Limb (tissue), 2 donors: ENCODE measurements at regions not wholly inside any gene's neighbourhood (a gene's known extent, or its start where the extent isn't known, plus 50 kb on each side); places are given as distances from the start of the nearest gene placed in this dataset.
"Not testable (repeated sequence)": the region's sequence is repeated elsewhere in the genome, so short reads cannot be mapped to it uniquely, and the experiment has no call there.

Experiments used
- DNase-seq, 2 donors: peaks; one replicate each; pipeline ENCODE4 v3.0.0-alpha.2; 2016; ENCODE audit errors: extremely low spot score in 2 of 2

- no peak for DNase-seq
Measured at GRCh38 chr6:78797270-78797669, 70.1 kb upstream of the IRAK1BP1 start.

DNA sequence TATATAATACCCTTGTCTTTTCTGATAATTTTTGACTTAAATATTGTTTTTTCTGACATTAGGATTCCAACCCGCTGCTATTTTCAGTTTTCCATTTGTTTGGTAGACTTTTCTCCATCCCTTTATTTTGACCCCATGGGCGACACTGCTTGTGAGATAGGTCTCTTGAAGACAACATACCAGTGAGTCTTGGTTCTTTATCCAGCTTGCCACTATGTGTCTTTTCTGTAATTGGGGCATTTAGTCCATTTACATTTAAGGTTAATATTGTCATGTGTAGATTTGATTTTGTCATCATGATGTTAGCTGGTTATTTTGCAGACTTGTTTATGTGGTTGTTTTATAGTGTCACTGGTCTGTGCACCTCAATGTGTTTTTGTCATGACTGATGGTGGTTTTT is 67.7 kb upstream of the IRAK1BP1 start:
- DNase-seq: no peak

DNA sequence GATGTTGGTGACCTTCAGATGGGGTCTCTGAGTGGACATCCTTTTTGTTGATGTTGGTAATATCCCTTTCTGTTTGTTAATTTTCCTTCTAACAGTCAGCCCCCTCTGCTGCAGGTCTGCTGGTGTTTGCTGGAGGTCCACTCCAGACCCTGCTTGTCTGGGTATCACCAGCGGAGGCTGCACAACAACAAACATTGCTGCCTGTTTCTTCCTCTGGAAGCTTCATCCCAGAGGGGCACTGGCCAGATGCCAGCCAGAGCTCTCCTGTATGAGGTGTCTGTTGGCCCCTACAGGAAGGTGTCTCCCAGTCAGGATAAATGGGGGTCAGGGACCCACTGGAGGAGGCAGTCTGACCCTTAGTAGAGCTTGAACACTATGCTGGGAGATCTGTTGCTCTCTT is 60.6 kb upstream of the IRAK1BP1 start:
- not testable (repeated sequence) for DNase-seq

- DNase-seq: not testable (repeated sequence)
Measured at GRCh38 chr6:78807655-78808355, 59.5 kb upstream of the IRAK1BP1 start.

GRCh38 chr6:78808356-78808891 is 58.9 kb upstream of the IRAK1BP1 start:
- DNase-seq: no peak

DNA sequence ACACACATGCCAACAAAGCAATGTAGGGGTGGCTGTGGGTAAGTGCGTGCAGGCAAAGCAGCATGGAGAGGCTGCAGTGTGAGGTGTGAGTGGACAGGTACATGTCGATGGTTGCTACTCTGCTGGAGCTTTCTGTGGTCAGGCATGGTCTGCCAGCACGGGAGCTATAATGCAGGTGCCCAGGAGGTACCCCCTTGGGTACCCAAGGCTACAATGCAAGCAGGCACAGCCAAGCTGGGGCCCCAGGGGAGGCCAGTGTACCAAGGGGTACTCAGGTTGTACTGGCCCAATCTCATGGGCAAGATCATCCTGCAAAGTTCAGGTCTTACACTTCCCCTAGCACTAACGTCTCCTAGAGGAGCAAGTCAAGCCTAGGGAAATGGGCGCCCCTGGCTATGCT is 58.4 kb upstream of the IRAK1BP1 start:
- no peak for DNase-seq

- no peak for DNase-seq
Measured at GRCh38 chr6:78810146-78810545, 57.2 kb upstream of the IRAK1BP1 start.

GRCh38 chr6:78810698-78811097 is 56.7 kb upstream of the IRAK1BP1 start:
- no peak for DNase-seq
